GM19395 (cell line): ENCODE measurements at regions not wholly inside any gene's neighbourhood (a gene's known extent, or its start where the extent isn't known, plus 50 kb on each side); places are given as distances from the start of the nearest gene placed in this dataset.

Experiments used
- ATAC-seq: cut with Tn5 transposase; IDR thresholded peaks from one replicate; pipeline ENCODE4 v1.9.1; 2021; ENCODE audit warnings: mild to moderate bottlenecking, moderate library complexity; ENCODE audit not compliant: unreplicated experiment

- ATAC-seq, result no peak
Observed at GRCh38 chr5:61887271-61887670, 418.7 kb upstream of the KIF2A start.

GRCh38 chr5:61894046-61894445 is 412.0 kb upstream of the KIF2A start:
- ATAC-seq, result no peak

GRCh38 chr5:61896811-61897210 is 409.2 kb upstream of the KIF2A start:
- no peak for ATAC-seq

- ATAC-seq, result no peak
Observed at GRCh38 chr5:61897251-61897650, 408.8 kb upstream of the KIF2A start.

- ATAC-seq, result no peak
Observed at GRCh38 chr5:61901997-61902396, 404.0 kb upstream of the KIF2A start.

- ATAC-seq, result no peak
Observed at GRCh38 chr5:61904730-61905129, 401.3 kb upstream of the KIF2A start.

- ATAC-seq, result no peak
Observed at GRCh38 chr5:61905613-61906012, 400.4 kb upstream of the KIF2A start.

GRCh38 chr5:61906820-61907219 is 399.2 kb upstream of the KIF2A start:
- no peak for ATAC-seq

GRCh38 chr5:61907995-61908394 is 398.0 kb upstream of the KIF2A start:
- ATAC-seq, result no peak

GRCh38 chr5:61910771-61911170 is 395.2 kb upstream of the KIF2A start:
- ATAC-seq, result no peak

GRCh38 chr5:61912559-61912958 is 393.4 kb upstream of the KIF2A start:
- ATAC-seq, result no peak

- no peak for ATAC-seq
Observed at GRCh38 chr5:61915646-61916045, 390.4 kb upstream of the KIF2A start.

GRCh38 chr5:61916621-61917620 is 389.1 kb upstream of the KIF2A start:
- ATAC-seq, result no peak

- ATAC-seq, result no peak
Observed at GRCh38 chr5:61918611-61919010, 387.4 kb upstream of the KIF2A start.

GRCh38 chr5:61919920-61920319 is 386.1 kb upstream of the KIF2A start:
- no peak for ATAC-seq

- ATAC-seq, result no peak
Observed at GRCh38 chr5:61924251-61924650, 381.8 kb upstream of the KIF2A start.

- ATAC-seq, result no peak
Observed at GRCh38 chr5:61926911-61927310, 379.1 kb upstream of the KIF2A start.

GRCh38 chr5:61931236-61931635 is 374.8 kb upstream of the KIF2A start:
- no peak for ATAC-seq

- ATAC-seq, result peak; percentile 67
Observed at GRCh38 chr5:61933787-61934626, 372.0 kb upstream of the KIF2A start.

GRCh38 chr5:61941637-61942036 is 364.4 kb upstream of the KIF2A start:
- ATAC-seq, result no peak

- no peak for ATAC-seq
Observed at GRCh38 chr5:61942462-61943049, 363.4 kb upstream of the KIF2A start.
